Right lung (tissue), 2 donors: ENCODE measurements at regions not wholly inside any gene's neighbourhood (a gene's known extent, or its start where the extent isn't known, plus 50 kb on each side); places are given as distances from the start of the nearest gene placed in this dataset.
"Not testable (repeated sequence)": the region's sequence is repeated elsewhere in the genome, so short reads cannot be mapped to it uniquely, and the experiment has no call there.

Experiments used
- DNase-seq, 2 donors: peaks; one replicate each; pipeline ENCODE4 v3.0.0-alpha.2; 2013

DNA sequence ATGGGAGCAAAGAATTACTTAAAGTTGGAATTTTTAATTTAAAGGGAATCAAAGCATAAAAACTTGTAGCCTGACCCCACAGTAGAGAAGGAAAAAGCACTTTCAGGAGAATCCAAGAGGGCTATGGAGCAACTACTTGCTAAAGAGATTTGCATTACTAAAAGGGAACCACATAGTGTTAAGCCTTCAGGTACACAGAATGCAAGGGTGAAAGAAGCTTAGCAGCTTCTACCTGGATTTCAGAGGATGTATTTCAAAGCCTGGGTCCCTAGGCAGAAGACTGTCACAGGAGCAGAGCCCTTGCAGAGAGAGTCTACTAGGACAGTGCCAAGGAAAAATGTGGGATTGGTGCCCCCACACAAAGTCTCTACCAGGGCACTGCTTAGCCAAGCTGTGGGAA, 575.0 kb downstream of the GBE1 start:
- DNase-seq = no peak

DNA sequence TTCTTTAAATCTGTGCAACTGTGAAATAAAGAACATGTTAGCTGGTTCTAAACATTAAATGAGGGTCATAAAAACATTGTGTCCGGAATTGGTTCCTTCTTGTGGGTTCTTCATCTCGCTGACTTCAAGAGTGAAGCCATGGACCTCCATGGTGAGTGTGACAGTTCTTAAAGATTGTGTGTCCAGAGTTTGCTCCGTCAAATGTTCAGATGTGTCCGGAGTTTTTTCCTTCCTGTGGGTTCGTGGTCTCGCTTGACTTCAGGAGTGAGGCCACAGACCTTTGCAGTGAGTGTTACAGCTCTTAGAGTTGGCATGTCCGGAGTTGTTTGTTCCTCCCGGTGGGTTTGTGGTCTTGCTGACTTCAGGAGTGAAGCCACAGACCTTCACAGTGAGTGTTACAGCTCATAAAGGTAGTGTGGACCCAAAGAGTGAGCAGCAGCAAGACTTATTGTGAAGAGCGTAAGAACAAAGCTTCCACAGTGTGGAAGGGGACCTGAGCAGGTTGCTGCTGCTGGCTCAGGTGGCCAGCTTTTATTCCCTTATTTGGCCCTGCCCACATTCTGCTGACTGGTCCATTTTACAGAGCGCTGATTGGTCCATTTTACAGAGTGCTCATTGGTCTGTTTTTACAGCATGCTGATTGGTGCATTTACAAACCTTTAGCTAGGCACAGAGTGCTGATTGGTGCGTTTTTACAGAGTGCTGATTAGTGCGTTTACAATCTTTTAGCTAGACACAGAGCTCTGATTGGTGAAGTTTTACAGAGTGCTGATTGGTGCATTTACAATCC, 579.2 kb downstream of the GBE1 start:
- DNase-seq = not testable (repeated sequence)

DNA sequence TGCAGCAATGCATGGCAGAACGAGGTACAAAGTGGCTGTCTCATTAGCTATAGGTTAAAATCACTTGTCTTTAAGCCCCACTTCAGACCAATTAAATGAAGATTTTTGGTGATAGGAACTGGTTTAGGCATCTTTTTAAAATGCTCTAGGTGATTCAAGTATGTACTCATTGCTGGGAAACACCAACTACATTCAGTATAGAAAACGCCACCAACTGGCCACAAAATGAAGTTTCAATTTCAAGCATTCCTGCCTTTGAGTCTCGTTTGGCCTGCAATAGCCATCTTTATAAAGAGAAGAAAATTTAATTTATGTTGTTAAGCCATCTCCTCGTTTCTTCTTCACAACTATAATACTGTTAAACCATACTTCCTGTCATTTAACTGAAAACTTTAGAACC, 587.9 kb downstream of the GBE1 start:
- DNase-seq = no peak

- DNase-seq = no peak
These were observed 591.1 kb downstream of the GBE1 start for GRCh38 chr3:81170298-81170697.

DNA sequence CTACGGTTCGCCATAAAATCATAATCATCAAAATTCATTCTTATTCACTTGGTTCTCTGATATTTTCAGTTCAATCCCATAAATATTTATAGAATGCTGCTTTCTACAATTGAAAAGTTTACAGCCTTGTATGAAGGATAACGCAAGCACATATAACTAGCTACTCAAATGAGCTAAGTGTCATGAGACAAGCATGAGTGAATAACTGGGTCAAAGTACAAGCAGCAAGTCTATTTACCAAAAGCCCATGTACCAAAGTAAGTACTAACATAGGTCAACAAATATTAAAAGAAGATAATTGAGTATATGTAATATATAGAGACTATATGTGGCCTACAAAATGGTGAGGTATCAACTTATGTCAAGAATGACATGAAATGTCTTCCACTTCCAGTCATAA, 596.6 kb downstream of the GBE1 start:
- no peak for DNase-seq

DNA sequence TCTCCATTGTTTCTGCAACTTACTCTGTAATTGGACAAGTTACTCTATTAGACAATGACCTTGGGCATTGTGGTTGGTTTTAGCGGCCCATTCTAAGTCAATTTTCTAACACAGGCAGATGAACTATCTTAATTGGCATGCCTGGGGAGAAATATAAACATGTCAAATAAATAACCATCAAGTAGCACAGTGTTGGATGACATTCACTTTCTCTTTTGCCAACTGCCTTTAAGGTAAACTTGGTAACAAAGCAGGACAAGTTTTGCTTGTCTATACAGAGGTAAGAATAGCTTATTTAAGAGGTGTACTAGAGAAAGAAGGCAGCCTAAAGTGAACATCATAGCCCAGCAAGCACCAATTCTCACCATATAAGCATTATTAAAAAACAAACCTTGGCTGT, 599.6 kb downstream of the GBE1 start:
- no peak for DNase-seq

DNA sequence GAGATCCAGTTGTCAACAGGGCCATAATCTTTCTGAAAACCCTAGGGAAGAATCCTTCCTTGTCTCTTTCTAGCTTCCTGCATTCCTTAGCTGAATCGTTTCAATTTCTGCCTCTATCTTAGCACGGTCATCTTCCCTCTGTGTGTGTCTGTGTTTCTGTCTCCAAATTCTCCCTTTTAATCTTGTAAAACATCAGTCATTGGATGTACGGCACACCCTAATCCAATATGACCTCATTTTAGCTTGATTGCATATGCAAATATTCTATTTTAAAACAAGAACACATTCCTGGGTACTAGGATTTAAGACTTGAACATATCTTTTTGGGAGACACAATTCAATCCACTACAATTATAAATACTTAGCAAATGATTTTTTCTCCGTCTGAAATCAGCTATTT, 600.3 kb downstream of the GBE1 start:
- DNase-seq = no peak

DNA sequence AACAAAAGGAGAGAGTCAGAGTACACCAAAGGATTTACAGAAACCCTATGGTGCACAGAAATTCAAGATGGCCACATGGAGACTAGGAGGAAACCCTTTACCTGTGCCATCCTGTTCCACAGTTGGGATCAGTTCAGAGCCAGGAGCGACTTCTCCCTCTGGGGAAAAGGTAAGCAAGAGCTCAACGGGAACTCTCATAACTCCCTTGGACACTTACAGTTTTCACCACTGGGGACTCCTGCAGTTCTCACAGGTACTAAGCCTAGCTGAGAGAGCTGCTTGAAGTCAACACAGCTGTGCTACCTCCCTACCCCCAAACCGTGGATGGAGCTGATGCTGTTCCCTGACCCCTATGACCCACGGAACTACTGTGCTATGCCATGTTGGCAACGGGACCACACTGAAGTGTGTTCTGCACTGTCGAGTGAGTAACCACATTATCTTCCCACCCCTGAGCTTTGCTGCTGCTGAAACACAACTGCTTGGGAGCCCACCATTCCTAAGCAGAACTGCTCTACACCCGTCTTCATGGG, 606.8 kb downstream of the GBE1 start:
- no peak for DNase-seq

- no peak for DNase-seq
These were observed 609.3 kb downstream of the GBE1 start for GRCh38 chr3:81152156-81152555.

DNA sequence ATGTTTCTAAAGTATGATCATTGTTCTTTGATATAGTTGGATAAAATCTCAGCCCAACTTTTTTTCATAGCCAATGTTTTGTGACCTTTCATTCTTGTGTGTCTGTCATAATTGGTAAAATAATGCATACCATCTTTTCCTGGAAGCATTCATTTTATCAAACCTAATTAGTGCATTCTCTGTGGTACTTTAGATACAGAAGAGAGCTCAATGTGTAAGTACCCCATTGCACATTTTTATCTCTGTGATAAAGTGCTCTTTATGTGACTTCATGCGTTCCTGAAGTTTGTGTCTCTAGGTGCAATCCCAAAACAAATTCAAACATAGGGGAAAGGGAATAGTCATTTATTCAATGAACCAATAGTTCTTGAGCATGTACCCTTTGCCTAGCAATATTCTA, 628.5 kb downstream of the GBE1 start:
- DNase-seq = no peak

GRCh38 chr3:81105789-81106488, 655.5 kb downstream of the GBE1 start:
- no peak for DNase-seq

- no peak for DNase-seq
These were observed 656.2 kb downstream of the GBE1 start for GRCh38 chr3:81105206-81105605.

DNA sequence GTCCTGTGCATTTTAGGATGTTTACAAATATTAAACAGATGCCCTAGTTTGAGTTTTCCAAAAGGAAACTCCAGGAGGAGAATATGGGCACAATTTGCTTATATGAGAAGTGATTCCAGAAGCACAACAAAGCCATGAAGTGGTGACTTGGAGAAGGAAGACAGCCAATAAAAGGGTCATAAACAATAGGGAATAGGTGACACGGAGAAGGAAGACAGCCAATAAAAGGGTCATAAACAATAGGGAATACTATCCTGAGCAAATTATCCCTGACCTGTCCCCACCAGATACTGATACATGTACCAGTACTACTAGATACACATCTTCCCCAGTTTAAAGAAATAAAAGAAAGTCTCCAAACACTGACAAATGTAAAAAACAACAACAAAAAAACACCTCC, 663.6 kb downstream of the GBE1 start:
- no peak for DNase-seq

DNA sequence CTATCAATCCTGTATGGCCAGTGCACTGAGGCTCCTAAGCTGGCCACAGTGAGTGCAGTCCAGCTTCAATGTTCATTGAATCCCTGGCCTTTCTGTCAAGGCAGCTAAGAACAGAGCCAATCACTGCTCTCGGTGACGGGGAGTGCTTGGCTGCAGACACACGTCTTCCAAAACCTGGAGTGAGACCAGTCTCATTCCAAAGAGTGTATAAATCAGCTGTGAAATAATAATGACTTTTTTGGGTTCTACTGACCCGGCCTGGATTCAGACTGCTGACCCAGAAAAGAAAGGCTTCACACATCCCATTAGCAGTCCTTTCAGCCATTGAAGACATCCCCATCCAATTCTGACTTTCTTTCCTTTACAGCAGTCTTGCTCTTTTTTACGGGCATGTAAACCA, 665.5 kb downstream of the GBE1 start:
- DNase-seq = no peak

GRCh38 chr3:81094986-81095385, 666.5 kb downstream of the GBE1 start:
- DNase-seq = no peak

DNA sequence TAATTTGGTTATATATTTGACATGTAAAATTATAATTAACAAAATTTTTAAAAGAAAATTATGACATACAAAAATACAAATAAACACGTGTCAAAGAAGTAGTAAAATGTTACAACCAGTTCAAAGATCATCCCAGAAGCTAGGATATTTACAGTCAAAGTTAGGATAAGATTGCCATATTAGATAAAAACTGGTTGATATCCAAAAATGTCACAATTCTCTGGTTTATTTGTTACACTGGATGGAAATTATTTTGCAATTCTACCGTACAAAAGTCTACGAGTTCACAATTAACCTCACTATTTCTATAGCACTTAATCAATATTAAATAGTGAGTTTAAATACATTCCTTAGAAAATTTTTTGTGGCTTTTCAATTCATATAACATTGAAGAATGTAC, 673.8 kb downstream of the GBE1 start:
- DNase-seq = no peak

DNA sequence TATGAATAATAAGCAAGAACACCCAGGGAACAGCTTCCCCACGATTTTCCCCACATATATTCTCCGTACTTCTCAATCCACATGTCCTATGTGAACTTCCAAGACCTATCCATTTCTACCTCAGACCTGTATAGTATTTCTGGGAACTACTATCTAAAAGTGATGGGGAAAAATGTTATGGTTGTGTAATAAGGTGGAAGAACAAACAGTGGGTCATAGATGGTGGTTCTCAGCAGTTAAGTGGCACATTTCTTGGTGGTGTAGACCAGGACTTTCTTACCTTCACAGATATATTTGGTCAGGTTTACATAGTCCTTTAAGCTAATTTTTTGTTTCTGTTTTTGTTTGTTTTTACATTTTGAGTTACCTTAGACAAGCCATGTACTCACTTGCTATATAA, 675.1 kb downstream of the GBE1 start:
- DNase-seq = no peak

DNA sequence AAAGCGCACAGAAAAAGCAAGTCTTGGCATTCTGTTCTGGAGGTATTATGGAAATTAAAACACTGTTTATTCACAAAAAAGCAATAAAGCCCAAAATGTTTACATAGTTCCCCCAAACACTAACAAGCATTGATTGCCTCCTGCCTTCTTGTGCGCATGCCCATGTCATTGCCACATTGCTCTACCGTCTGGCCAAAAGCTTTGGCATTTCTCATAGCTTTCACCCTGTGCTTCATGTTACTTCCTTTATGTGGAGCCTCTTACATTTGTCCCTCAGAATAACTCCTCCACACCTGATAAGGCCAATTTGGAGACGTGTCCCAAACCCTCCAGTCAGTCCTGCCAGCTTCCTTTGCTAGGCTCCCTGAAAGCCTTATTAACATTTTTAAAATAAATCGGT, 680.8 kb downstream of the GBE1 start:
- DNase-seq = peak in 1 of 2 donors; percentile 2

DNA sequence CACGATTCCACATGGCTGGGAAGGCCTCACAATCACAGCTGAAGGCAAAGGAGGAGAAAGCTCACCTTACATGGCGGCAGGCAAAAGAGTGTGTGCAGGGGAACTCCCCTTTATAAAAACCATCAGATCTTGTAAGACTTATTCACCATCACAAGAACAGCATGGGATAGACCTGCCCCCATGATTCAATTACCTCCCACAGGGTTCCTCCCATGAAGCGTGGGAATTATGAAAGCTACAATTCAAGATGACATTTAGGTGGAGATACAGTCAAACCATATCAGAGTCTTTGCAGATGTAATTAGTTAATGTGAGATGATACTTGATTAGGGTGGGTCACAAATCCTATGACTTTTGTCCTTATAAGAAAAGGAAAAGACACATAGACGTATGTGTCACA, 688.9 kb downstream of the GBE1 start:
- DNase-seq = no peak

DNA sequence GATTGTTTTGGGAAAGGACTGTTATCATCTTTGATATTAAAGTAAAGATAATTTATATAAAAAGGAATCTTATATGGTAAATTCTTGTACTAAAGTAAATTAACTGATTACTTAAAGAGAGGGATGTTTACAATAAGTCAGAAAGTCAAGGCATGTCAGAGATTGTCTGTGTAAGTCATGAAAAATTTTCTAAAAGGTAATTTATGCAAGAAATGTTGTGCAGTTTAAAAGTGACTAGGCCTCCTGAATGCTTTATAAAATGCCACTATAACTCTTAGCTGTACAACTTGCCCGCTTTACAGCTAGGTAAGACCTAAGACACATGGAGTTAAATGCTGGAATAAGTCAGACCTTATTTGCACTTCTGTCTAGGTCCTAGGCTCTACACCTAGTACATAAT, 692.9 kb downstream of the GBE1 start:
- DNase-seq = no peak

DNA sequence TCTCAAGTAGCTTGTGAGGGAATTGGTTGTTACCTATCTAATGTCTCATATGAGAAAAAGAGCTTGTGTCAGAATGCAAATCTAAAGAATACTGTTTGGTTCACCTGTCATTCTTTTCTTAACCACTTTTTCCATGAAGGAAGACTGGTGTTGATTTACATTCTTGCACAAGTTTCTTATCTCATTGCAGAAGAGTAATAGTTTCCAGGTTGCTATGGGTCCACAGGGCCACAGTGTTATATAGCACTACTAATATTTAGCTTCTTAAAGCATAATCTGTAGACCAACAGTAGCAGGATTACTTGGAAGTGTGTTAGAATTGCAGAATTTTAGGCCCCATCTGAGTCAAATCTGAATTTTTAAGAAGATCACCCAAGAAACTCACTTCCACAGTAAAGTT, 697.5 kb downstream of the GBE1 start:
- DNase-seq = no peak

DNA sequence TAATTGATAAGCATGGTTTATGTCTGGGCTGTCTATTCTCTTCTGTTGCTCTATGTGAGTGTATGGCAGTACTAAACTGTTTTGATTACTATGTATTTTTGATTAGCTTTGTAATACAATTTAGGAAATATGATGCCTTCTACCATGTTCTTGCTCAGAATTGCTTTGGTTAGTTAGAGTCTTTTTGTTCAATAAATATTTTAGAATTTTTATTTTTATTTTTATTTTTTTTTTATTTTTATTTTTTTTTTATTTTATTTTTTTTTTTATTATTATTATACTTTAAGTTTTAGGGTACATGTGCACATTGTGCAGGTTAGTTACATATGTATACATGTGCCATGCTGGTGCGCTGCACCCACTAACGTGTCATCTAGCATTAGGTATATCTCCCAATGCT, 710.3 kb downstream of the GBE1 start:
- DNase-seq = not testable (repeated sequence)

GRCh38 chr3:81048058-81048665, 713.3 kb downstream of the GBE1 start:
- no peak for DNase-seq
